SK-N-SH treated with all-trans-retinoic acid at 6 μM for 48 hours (cell line): ENCODE measurements at regions not wholly inside any gene's neighbourhood (a gene's known extent, or its start where the extent isn't known, plus 50 kb on each side); places are given as distances from the start of the nearest gene placed in this dataset.

Experiments used
- ARNTL ChIP-seq: fragments of 450-650 bp; formaldehyde crosslinking; IDR thresholded peaks from 2 replicates; pipeline ENCODE4 v1.5.0; 2020; ENCODE audit warnings: low read depth, mild to moderate bottlenecking, moderate library complexity, borderline replicate concordance
- PATZ1 ChIP-seq: fragments of 250-450 bp; sonication (Bioruptor Pico); IDR thresholded peaks from 2 replicates; pipeline ENCODE4 v1.8.0; 2020; ENCODE audit warnings: mild to moderate bottlenecking, moderate library complexity, borderline replicate concordance
- TOX ChIP-seq: fragments of 250-450 bp; sonication (Bioruptor Pico); IDR thresholded peaks from 2 replicates; pipeline ENCODE4 v1.8.0; 2021; ENCODE audit warnings: mild to moderate bottlenecking, moderate library complexity, borderline replicate concordance
- ZFP30 ChIP-seq: fragments of 450-650 bp; formaldehyde crosslinking; IDR thresholded peaks from 2 replicates; pipeline ENCODE4 v1.5.0; 2022; ENCODE audit warnings: mild to moderate bottlenecking, moderate library complexity

DNA sequence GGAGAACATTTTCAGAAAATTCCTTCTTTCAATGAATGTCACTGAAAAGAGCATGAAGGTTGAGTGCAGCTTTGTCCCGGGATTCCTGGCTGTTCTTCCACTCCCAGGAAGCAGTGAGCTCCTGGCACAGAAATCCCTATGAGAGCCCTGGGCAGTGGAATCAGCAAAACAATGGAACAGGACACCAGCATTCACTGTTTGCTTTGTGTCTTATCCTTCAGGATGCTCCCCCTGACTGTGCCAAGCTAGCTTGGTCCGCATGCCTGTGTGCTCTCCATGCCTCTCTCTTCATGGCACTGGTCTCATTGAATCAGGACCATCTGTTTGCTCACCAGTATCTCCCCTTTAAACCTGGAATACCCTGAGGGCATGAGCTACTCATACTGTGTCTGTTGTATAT lies 102.0 kb upstream of the GADL1 start:
- TF ChIP-seq ZFP30 (CRISPR knock-in tag), result no peak
- no peak for TF ChIP-seq ARNTL (CRISPR knock-in tag)
- no peak for TF ChIP-seq TOX (CRISPR knock-in tag)
- TF ChIP-seq PATZ1 (CRISPR knock-in tag), result no peak
